DND-41 (cell line): ENCODE measurements at regions not wholly inside any gene's neighbourhood (a gene's known extent, or its start where the extent isn't known, plus 50 kb on each side); places are given as distances from the start of the nearest gene placed in this dataset.

Experiments
- ATAC-seq: fragments of 200-7000 bp; cut with Tn5 transposase; 3 replicates; pipeline ENCODE4 v1.9.1; 2021; ENCODE audit warnings: low read depth; ENCODE audit not compliant: insufficient read depth
- DNase-seq: peaks from one replicate; pipeline ENCODE4 v3.0.0-alpha.2; 2020
- H2AFZ ChIP-seq: 2 replicates; pipeline ENCODE4 v1.6.0; 2012; ENCODE audit warnings: low read depth, low read length
- H3K27ac ChIP-seq: 2 replicates; pipeline ENCODE4 v1.5.1; 2012; ENCODE audit warnings: low read length, inconsistent platforms
- H3K27me3 ChIP-seq: fragments of 200-600 bp; sonication (generic); 2 replicates; pipeline ENCODE4 v1.6.0; 2012; ENCODE audit warnings: low read length, mild to moderate bottlenecking, inconsistent platforms; ENCODE audit not compliant: insufficient read depth, poor library complexity
- H3K36me3 ChIP-seq: 2 replicates; pipeline ENCODE4 v1.5.1; 2012; ENCODE audit warnings: low read length, inconsistent platforms; ENCODE audit not compliant: insufficient read depth
- H3K4me1 ChIP-seq: 2 replicates; pipeline ENCODE4 v1.5.1; 2012; ENCODE audit warnings: mild to moderate bottlenecking, low read length; ENCODE audit not compliant: insufficient read depth
- H3K4me2 ChIP-seq: 2 replicates; pipeline ENCODE4 v1.6.0; 2012; ENCODE audit warnings: mild to moderate bottlenecking, moderate library complexity, low read length, inconsistent platforms; ENCODE audit not compliant: insufficient read depth
- H3K4me3 ChIP-seq, 2 experiments: fragments of 200-600 bp in 1 of 2; shearing (Covaris generic) in 1 of 2; 2 replicates each; pipeline ENCODE4 v1.5.1; 2012 to 2016; ENCODE audit warnings: inconsistent platforms in 2 of 2, low read length in 2 of 2, mild to moderate bottlenecking in 2 of 2, low read depth in 1 of 2, moderate library complexity in 1 of 2
- H3K79me2 ChIP-seq: 2 replicates; pipeline ENCODE4 v1.6.0; 2012; ENCODE audit warnings: low read length, inconsistent platforms; ENCODE audit not compliant: insufficient read depth
- H3K9ac ChIP-seq: 2 replicates; pipeline ENCODE4 v1.6.0; 2012; ENCODE audit warnings: low read depth, mild to moderate bottlenecking, inconsistent platforms, low read length, moderate library complexity
- H3K9me3 ChIP-seq: 2 replicates; pipeline ENCODE4 v1.5.1; 2012; ENCODE audit warnings: low read length, moderate library complexity, mild to moderate bottlenecking, inconsistent platforms; ENCODE audit not compliant: insufficient read depth, severe bottlenecking
- H4K20me1 ChIP-seq: 2 replicates; pipeline ENCODE4 v1.6.0; 2012; ENCODE audit warnings: low read length; ENCODE audit not compliant: insufficient read depth
- EZH2 ChIP-seq: IDR thresholded peaks from 3 replicates; pipeline ENCODE4 v1.6.1; 2012; ENCODE audit warnings: borderline replicate concordance, low read depth, mild to moderate bottlenecking, moderate library complexity, low read length, inconsistent platforms; ENCODE audit not compliant: severe bottlenecking
- TF ChIP-seq, protein P1 (sequence below): IDR thresholded peaks from 2 replicates; pipeline ENCODE4 v1.5.1; 2012; ENCODE audit warnings: borderline replicate concordance, low read length, moderate library complexity, mild to moderate bottlenecking; ENCODE audit not compliant: poor library complexity, severe bottlenecking; ENCODE audit errors: extremely low read depth

DNA sequence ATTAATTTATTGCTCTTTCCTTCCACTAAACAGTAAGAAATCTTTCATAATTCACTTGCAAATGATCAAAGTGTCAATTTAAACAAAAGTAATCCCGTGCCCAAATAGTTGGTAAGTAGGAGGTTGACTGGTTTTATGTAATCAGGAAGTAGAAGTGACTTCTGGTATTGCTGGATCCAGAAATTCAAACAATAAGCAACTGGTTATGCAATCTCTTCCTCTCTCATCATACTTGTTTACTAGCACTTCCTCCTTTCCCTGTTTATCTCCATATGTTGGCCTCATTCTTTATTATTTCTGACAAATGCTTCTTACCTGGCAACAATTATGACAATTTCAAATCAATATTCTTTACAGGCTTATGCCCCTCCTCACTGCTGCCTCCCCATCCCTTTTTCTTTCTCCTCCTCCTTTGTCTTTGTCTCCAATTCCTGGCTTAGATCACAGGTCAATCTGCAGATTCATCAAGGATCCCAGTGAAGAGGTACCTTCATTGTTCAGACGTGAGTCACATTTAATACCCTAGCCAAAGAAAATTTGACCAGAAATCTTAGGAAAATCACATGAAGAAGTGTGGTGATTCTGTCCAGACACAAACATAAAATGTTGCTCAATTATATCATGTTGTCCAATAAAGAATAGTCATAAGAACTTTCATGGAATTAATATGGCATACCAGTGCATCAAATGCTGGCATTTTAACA is 323.2 kb upstream of the PCDH7 start:
- ATAC-seq (no peak), DNase-seq (no peak)
- Histone ChIP-seq H3K27me3 (no peaks in the 10 kb centered on the region), H3K4me1 (no peaks in the 10 kb centered on the region), H3K79me2 (no peaks in the 10 kb centered on the region), H3K4me3 (no peak overlapping the region), H2AFZ (no peak overlapping the region), H3K27ac (no peak overlapping the region), H3K36me3 (no peaks in the 10 kb centered on the region), H3K9me3 (peaks cover 5% of the 10 kb centered on the region), H4K20me1 (no peaks in the 10 kb centered on the region), H3K9ac (no peak overlapping the region), H3K4me2 (no peak overlapping the region)
- TF ChIP-seq, protein P1, sequence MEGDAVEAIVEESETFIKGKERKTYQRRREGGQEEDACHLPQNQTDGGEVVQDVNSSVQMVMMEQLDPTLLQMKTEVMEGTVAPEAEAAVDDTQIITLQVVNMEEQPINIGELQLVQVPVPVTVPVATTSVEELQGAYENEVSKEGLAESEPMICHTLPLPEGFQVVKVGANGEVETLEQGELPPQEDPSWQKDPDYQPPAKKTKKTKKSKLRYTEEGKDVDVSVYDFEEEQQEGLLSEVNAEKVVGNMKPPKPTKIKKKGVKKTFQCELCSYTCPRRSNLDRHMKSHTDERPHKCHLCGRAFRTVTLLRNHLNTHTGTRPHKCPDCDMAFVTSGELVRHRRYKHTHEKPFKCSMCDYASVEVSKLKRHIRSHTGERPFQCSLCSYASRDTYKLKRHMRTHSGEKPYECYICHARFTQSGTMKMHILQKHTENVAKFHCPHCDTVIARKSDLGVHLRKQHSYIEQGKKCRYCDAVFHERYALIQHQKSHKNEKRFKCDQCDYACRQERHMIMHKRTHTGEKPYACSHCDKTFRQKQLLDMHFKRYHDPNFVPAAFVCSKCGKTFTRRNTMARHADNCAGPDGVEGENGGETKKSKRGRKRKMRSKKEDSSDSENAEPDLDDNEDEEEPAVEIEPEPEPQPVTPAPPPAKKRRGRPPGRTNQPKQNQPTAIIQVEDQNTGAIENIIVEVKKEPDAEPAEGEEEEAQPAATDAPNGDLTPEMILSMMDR, result no peak
- TF ChIP-seq EZH2, result no peak

DNA sequence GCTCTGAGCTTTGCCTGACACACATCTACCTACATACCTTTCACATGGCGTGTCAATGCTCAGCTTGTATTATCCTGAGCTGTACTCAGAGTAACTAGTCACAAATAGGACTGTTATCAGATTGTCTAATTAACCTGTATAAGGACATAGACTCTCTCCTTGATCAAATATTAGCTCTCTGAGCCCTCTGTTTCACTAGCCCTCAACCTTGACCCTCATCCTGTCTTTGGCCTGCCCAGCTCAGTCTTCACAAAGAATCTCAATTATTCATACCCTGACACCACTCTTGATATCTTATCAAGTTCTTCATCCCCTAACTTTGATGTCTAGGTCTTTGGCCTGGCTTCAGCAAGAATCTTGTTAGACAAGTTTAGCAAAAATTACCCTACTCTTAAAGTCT is 320.7 kb upstream of the PCDH7 start:
- H3K9ac ChIP-seq, result no peak overlapping the region

DNA sequence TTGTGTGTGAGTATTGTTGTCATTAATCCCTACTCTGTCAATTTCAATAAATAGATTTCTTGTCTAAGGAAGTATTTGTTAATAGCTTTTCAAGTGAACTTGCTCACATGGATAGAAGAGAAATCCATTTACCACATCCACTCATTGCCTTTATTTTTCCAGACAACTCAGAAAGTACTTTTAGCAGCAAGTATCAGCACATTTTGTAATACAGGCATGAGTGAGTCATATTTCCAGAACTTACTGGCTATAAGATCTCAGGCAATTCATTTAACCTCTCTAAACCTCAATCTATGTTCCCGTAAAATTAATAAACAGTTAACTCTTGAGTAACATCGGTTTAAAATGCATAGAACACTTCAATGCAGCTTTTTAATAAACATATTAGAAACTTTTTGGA is 317.9 kb upstream of the PCDH7 start:
- H2AFZ ChIP-seq, result no peak overlapping the region
- no peak overlapping the region for H3K27ac ChIP-seq
- DNase-seq (no peak), ATAC-seq (no peak)
- TF ChIP-seq EZH2, result no peak
- TF ChIP-seq, protein P1, result no peak
- H3K36me3 ChIP-seq, result no peaks in the 10 kb centered on the region
- no peaks in the 10 kb centered on the region for H4K20me1 ChIP-seq
- H3K4me1 ChIP-seq, result no peaks in the 10 kb centered on the region
- peaks cover 6% of the 10 kb centered on the region for H3K9me3 ChIP-seq
- H3K27me3 ChIP-seq, result no peaks in the 10 kb centered on the region
- no peaks in the 10 kb centered on the region for H3K79me2 ChIP-seq
- H3K9ac ChIP-seq, result no peak overlapping the region
- no peak overlapping the region for H3K4me2 ChIP-seq
- H3K4me3 ChIP-seq, result no peak overlapping the region

More for the DNA sequence above, 320.7 kb upstream of the PCDH7 start:
- Histone ChIP-seq H3K4me2 (no peak overlapping the region), H3K36me3 (no peaks in the 10 kb centered on the region), H3K9me3 (no peaks in the 10 kb centered on the region), H2AFZ (no peak overlapping the region), H3K27ac (no peak overlapping the region), H4K20me1 (no peaks in the 10 kb centered on the region), H3K79me2 (no peaks in the 10 kb centered on the region), H3K4me1 (no peaks in the 10 kb centered on the region), H3K4me3 (no peak overlapping the region), H3K27me3 (no peaks in the 10 kb centered on the region)
- TF ChIP-seq, protein P1, result no peak
- TF ChIP-seq EZH2, result no peak
- ATAC-seq (no peak), DNase-seq (no peak)
